Activated CD4-positive, alpha-beta memory T cell treated with anti-CD3 and anti-CD28 coated beads, Interleukin-2, amount 10 ng/mL, durations not matched to agents 7 days and 5 days (primary cell): ENCODE measurements at regions not wholly inside any gene's neighbourhood (a gene's known extent, or its start where the extent isn't known, plus 50 kb on each side); places are given as distances from the start of the nearest gene placed in this dataset.

Source experiments
- CTCF ChIA-PET: fragments of 350-600 bp; sonication (Branson Sonifier 250); formaldehyde crosslinking; loops from one replicate; lab custom pipeline; 2021; ENCODE audit warnings: antibody characterized with exemption, inconsistent platforms; lab: Charles Lee
- POLR2A ChIA-PET: fragments of 350-600 bp; sonication (Branson Sonifier 250); formaldehyde crosslinking; loops from one replicate; lab custom pipeline; 2021; ENCODE audit warnings: antibody characterized with exemption; lab: Charles Lee
- DNase-seq: peaks from one replicate; pipeline ENCODE4 v3.0.0-alpha.2; 2020
- H3K27ac Mint-ChIP-seq: one replicate; pipeline ENCODE4 v1.8.0; 2021; ENCODE audit warnings: mild to moderate bottlenecking, mixed read lengths
- H3K27me3 Mint-ChIP-seq: one replicate; pipeline ENCODE4 v1.8.0; 2021; ENCODE audit warnings: mixed read lengths
- H3K36me3 Mint-ChIP-seq: one replicate; pipeline ENCODE4 v1.8.0; 2021; ENCODE audit warnings: low read depth, mixed read lengths
- H3K4me1 Mint-ChIP-seq: one replicate; pipeline ENCODE4 v1.8.0; 2021; ENCODE audit warnings: mixed read lengths
- H3K4me3 Mint-ChIP-seq: one replicate; pipeline ENCODE4 v1.8.0; 2021; ENCODE audit warnings: mild to moderate bottlenecking, mixed read lengths
- H3K9me3 Mint-ChIP-seq: one replicate; pipeline ENCODE4 v1.8.0; 2021; ENCODE audit warnings: mixed read lengths

DNA sequence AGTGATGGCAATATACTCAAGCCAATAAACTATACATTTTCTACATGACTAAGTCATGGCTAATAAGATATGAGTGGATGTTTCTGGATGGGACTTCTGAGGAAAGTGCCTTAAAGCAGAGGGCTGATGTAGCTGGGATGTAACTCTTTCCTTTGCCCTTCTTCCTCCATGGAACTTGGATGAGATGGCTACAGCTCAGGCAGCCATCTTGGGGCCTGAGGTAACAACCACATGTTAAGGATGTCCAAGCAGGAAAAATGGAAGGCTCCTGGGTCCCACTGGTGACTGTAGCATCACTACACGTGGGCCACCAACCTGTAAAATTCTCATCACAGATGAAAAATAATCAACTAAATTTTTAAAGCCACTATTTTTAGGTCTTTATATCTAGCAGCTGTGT is 54.4 kb upstream of the GRIP1 start:
- Mint-ChIP-seq H3K36me3 (no peaks in the 10 kb centered on the region), H3K27me3 (peaks cover 9% of the 10 kb centered on the region), H3K27ac (no peak overlapping the region), H3K4me1 (no peaks in the 10 kb centered on the region), H3K9me3 (no peaks in the 10 kb centered on the region), H3K4me3 (no peak overlapping the region)
- no peak for DNase-seq
- ChIA-PET CTCF (no interaction called here), POLR2A (no interaction called here)

DNA sequence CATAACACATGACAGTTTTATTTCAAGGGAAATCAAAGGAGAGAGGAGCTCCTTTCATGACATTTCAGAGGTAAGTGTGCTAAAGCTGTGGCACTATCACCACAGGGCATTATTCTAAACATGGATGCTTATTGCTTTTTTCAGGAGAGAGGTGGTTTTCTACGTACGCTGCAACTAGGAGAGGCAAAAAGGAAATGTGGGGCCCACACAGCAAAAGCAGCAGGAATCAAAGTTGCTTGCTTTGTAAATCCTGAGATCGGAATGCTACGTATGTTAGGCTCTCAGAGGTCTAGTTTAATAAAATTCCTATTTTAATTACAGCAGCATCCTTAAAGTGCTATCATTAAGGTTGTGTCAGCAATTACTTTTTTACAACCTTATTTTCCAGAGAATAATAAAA is 55.0 kb upstream of the GRIP1 start:
- H3K36me3 Mint-ChIP-seq, result no peaks in the 10 kb centered on the region
- no peaks in the 10 kb centered on the region for H3K4me1 Mint-ChIP-seq
- DNase-seq, result no peak
- H3K9me3 Mint-ChIP-seq, result no peaks in the 10 kb centered on the region
- H3K4me3 Mint-ChIP-seq, result no peak overlapping the region
- H3K27ac Mint-ChIP-seq, result no peak overlapping the region
- CTCF ChIA-PET, result no interaction called here
- POLR2A ChIA-PET, result no interaction called here
- peaks cover 9% of the 10 kb centered on the region for H3K27me3 Mint-ChIP-seq

DNA sequence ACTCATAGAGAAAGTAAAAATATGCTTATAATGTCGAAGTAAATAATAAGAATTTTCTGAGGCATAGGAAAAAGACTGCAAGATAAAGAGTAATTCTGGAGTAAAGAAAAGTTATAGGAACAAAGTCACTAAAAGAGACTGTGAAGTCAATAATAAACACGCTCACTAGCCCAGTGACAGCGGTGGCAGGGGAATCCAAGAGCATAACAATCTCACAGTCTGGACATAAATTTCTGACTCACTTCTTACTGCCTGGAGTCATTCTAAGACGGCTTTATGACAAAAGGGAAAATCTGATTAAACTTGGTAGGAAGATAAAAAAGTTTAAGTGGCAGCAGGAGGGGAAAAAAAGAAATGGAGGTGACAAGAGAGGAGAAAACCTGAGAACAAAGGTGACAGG is 56.4 kb upstream of the GRIP1 start:
- DNase-seq, result no peak
- CTCF ChIA-PET, result no interaction called here
- POLR2A ChIA-PET, result no interaction called here
- Mint-ChIP-seq H3K27me3 (peaks cover 9% of the 10 kb centered on the region), H3K36me3 (no peaks in the 10 kb centered on the region), H3K4me1 (no peaks in the 10 kb centered on the region), H3K9me3 (no peaks in the 10 kb centered on the region), H3K27ac (no peak overlapping the region), H3K4me3 (no peak overlapping the region)

DNA sequence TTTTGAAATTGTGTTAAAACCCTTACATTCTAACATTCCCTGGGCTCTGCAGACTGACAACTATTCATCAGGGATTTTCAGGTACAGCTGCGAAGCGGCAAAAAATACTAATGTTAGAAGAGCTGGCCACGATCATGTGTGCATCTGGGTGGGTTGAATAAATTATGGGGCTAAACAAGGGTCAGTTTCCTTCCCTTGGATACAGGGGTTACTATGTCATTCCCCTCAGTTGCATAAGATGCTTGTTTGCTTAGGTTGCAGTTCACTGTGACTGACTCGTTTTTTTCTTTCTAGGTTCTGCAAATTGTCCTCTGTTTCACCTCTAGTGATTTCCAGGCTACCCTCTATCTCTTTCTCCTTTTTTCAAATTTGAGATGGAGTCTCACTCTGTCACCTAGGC is 58.1 kb upstream of the GRIP1 start:
- H3K9me3 Mint-ChIP-seq, result no peaks in the 10 kb centered on the region
- H3K36me3 Mint-ChIP-seq, result no peaks in the 10 kb centered on the region
- no peak overlapping the region for H3K27ac Mint-ChIP-seq
- H3K4me1 Mint-ChIP-seq, result no peaks in the 10 kb centered on the region
- H3K4me3 Mint-ChIP-seq, result no peak overlapping the region
- POLR2A ChIA-PET, result no interaction called here
- CTCF ChIA-PET, result no interaction called here
- peaks cover 9% of the 10 kb centered on the region for H3K27me3 Mint-ChIP-seq
- DNase-seq, result no peak

DNA sequence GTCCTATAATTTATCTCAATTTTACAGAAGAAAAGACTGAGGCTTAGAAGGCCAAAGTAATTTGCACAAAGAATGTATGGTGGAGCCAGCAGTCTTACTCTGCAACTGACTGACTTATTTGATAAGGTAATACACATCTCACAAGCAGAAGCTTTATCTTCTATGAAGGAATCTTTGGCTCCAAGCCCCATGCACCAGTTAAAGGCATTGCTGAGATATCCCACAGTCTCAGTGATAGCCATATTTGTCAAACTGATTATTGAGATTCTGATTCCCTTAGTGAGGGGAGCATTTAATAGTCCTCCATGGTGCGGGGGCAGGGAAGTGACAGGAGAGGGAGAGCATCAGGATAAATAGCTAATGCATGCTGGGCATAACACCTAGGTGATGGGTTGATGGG is 60.4 kb upstream of the GRIP1 start:
- H3K4me3 Mint-ChIP-seq, result no peak overlapping the region
- peaks cover 9% of the 10 kb centered on the region for H3K27me3 Mint-ChIP-seq
- peaks cover 4% of the 10 kb centered on the region for H3K4me1 Mint-ChIP-seq
- POLR2A ChIA-PET, result no interaction called here
- H3K27ac Mint-ChIP-seq, result no peak overlapping the region
- CTCF ChIA-PET, result no interaction called here
- no peak for DNase-seq
- H3K9me3 Mint-ChIP-seq, result no peaks in the 10 kb centered on the region
- no peaks in the 10 kb centered on the region for H3K36me3 Mint-ChIP-seq

GRCh38 chr12:66739940-66740651 is 61.2 kb upstream of the GRIP1 start:
- Mint-ChIP-seq H3K4me1 (peaks cover 4% of the 10 kb centered on the region), H3K27ac (no peak overlapping the region), H3K4me3 (no peak overlapping the region), H3K36me3 (no peaks in the 10 kb centered on the region), H3K27me3 (peaks cover 7% of the 10 kb centered on the region), H3K9me3 (no peaks in the 10 kb centered on the region)
- ChIA-PET POLR2A (no interaction called here), CTCF (no interaction called here)
- no peak for DNase-seq

DNA sequence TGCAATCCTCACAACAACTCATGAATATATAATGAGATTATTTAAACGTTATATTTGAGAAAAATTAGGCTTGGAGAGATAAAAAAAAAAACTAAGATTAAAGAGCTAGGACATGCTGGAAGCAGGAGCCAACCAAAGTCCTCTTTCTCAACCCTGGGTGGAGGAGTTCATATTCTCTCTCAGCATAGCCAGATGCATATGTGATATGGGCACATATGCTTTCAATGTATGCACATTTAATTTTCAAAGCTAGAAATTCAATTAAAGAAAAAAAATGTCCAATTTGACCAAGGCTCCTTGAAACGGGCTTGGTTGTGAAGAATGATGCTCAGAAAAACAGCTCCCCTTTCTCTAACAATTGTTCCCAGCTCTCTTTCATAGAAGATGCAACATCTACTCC is 61.9 kb upstream of the GRIP1 start:
- Mint-ChIP-seq H3K27me3 (peaks cover 6% of the 10 kb centered on the region), H3K36me3 (no peaks in the 10 kb centered on the region), H3K9me3 (no peaks in the 10 kb centered on the region), H3K4me3 (no peak overlapping the region), H3K4me1 (peaks cover 4% of the 10 kb centered on the region), H3K27ac (no peak overlapping the region)
- POLR2A ChIA-PET, result no interaction called here
- no peak for DNase-seq
- CTCF ChIA-PET, result no interaction called here

DNA sequence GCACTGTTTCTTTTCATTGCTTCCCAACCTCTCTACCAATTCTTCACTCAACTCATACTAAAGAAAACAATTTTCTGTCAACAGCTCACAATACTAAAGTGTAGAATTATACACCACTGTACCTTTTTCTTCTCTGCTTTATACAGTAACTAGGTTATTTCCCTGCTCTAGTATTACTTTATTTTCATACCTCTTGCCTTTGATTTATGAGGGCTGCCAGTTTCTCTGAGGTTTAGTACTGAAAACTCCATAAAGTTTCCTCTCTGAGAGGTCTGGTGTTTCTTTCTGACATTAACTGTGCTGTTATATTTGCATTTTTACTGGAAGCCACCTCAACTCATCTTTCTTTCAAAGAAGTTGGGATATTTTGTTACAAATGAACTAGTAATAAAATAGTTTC is 63.0 kb upstream of the GRIP1 start:
- POLR2A ChIA-PET, result no interaction called here

GRCh38 chr12:66742508-66743367 is 63.9 kb upstream of the GRIP1 start:
- no peak for DNase-seq
- ChIA-PET POLR2A (no interaction called here), CTCF (no interaction called here)
- Mint-ChIP-seq H3K9me3 (no peaks in the 10 kb centered on the region), H3K4me3 (no peak overlapping the region), H3K27ac (no peak overlapping the region), H3K36me3 (no peaks in the 10 kb centered on the region), H3K27me3 (peaks cover 9% of the 10 kb centered on the region), H3K4me1 (peaks cover 4% of the 10 kb centered on the region)

More for the DNA sequence above, 63.0 kb upstream of the GRIP1 start:
- peaks cover 9% of the 10 kb centered on the region for H3K27me3 Mint-ChIP-seq
- H3K4me3 Mint-ChIP-seq, result no peak overlapping the region
- no peak for DNase-seq
- CTCF ChIA-PET, result no interaction called here
- H3K9me3 Mint-ChIP-seq, result no peaks in the 10 kb centered on the region
- no peaks in the 10 kb centered on the region for H3K36me3 Mint-ChIP-seq
- H3K4me1 Mint-ChIP-seq, result peaks cover 4% of the 10 kb centered on the region
- no peak overlapping the region for H3K27ac Mint-ChIP-seq

DNA sequence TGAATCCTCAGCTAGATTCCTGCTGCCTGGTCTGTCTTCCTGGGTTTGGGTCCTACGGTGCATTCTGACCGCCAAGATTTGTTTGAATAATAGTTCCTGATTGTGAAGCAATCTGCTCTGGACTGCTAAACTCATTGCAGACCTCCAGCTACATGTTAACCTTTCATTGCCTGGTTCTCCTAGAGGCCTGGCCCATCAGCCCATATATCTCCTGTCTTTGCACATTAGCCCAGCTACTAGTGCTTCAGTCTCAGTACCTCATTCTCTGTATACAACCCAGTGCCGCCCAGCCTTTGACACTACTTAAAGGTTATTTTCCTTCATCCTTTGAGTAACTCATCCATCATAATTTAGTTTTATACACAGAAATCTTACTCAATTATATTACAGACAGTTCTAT is 65.6 kb upstream of the GRIP1 start:
- H3K27me3 Mint-ChIP-seq, result peaks cover 9% of the 10 kb centered on the region
- no peaks in the 10 kb centered on the region for H3K36me3 Mint-ChIP-seq
- no peak overlapping the region for H3K27ac Mint-ChIP-seq
- H3K4me1 Mint-ChIP-seq, result peaks cover 4% of the 10 kb centered on the region
- CTCF ChIA-PET, result no interaction called here
- POLR2A ChIA-PET, result no interaction called here
- H3K9me3 Mint-ChIP-seq, result no peaks in the 10 kb centered on the region
- no peak for DNase-seq
- H3K4me3 Mint-ChIP-seq, result no peak overlapping the region

GRCh38 chr12:66744956-66745383 is 66.1 kb upstream of the GRIP1 start:
- DNase-seq, result no peak
- no peaks in the 10 kb centered on the region for H3K9me3 Mint-ChIP-seq
- CTCF ChIA-PET, result no interaction called here
- H3K4me1 Mint-ChIP-seq, result peaks cover 4% of the 10 kb centered on the region
- H3K27ac Mint-ChIP-seq, result no peak overlapping the region
- no peak overlapping the region for H3K4me3 Mint-ChIP-seq
- POLR2A ChIA-PET, result no interaction called here
- peaks cover 9% of the 10 kb centered on the region for H3K27me3 Mint-ChIP-seq
- no peaks in the 10 kb centered on the region for H3K36me3 Mint-ChIP-seq

DNA sequence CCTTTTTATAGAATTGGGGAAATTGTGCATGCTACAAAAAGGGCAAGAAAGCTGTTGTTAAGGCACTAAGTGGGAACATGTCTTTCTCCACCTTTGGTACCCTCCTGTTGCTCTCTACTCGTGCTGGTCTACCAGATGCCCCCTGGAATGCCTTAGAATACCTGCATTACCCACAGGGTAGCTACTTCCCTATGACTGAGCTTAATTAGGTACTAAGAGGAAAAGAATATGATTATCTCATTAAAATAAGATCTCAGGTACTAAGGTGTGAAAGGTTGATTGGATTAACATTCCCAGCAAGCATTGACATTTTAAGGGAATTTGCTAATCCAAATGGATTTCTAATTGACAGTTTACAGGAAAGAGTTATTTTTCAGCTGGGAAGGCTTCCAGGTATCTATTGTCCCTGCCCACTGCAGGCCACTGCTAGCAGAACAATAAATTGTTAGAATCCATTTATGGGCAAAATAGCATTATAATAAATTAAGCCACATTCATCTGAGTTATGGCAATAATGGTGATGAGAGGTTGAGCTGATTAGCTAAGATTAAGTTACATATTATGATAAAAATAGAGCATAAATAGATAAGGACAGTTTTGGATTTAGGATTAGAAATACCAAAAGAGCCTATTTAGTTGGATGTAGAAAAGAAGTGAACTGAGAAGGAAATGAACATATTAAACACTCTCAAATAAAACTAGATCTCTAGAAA is 67.8 kb upstream of the GRIP1 start:
- Mint-ChIP-seq H3K27ac (no peak overlapping the region), H3K4me3 (no peak overlapping the region), H3K36me3 (no peaks in the 10 kb centered on the region), H3K9me3 (no peaks in the 10 kb centered on the region), H3K4me1 (peaks cover 4% of the 10 kb centered on the region), H3K27me3 (peaks cover 9% of the 10 kb centered on the region)
- POLR2A ChIA-PET, result no interaction called here
- no peak for DNase-seq
- CTCF ChIA-PET, result no interaction called here

- no peak overlapping the region for H3K4me3 Mint-ChIP-seq
- ChIA-PET CTCF (no interaction called here), POLR2A (no interaction called here)
- no peaks in the 10 kb centered on the region for H3K36me3 Mint-ChIP-seq
- H3K27me3 Mint-ChIP-seq, result peaks cover 13% of the 10 kb centered on the region
- H3K4me1 Mint-ChIP-seq, result peaks cover 5% of the 10 kb centered on the region
- no peak for DNase-seq
- no peak overlapping the region for H3K27ac Mint-ChIP-seq
- no peaks in the 10 kb centered on the region for H3K9me3 Mint-ChIP-seq
Measured at GRCh38 chr12:66751432-66752113, 72.7 kb upstream of the GRIP1 start.
